Skin of body (tissue), 1 donor: ENCODE measurements at regions not wholly inside any gene's neighbourhood (a gene's known extent, or its start where the extent isn't known, plus 50 kb on each side); places are given as distances from the start of the nearest gene placed in this dataset.
"Not testable (repeated sequence)": the region's sequence is repeated elsewhere in the genome, so short reads cannot be mapped to it uniquely, and the experiment has no call there.

Experiments used
- DNase-seq: peaks from one replicate; lab custom pipeline; 2025; lab: John Stamatoyannopoulos, UW

DNA sequence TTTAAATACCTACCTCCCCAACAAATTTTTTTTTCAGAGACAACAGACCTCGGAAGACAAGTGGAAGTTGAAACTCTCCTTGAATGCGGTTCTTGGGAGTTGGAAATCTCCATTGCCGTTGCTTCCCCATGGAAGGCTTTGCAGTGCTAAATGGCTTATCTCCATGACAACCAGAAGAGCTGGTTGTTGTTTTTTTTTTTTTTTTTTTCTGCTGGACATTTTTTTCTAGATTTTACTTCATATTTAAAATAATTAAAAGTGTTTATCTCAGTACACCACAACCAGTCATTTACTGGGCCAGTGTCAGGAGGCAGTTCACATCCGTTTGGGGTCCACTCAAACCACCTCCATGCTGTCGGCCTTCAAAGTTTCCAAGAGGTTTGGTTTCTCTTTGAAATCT, 348.5 kb upstream of the PRKCQ start:
- no peak for DNase-seq

GRCh38 chr10:6926971-6927370, 346.9 kb upstream of the PRKCQ start:
- DNase-seq: no peak

DNA sequence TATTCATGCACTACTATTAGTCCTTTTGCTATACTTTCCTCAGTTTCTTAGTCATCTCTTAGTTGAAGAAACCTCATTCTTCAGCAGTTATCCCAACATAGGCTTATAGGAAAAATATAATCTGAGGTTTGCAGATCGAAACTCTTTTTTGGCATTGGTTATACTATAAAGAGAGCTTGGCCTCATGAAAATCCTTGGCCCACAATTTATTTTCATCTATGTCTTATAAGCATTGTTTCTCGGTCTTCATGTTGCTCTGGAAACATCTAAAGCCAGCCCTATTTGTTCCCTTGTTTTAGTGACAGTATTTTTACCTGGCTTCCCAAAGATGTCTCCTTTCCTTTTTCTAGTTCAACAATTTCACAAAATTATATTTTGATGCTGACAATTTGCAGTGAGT, 345.1 kb upstream of the PRKCQ start:
- no peak for DNase-seq

DNA sequence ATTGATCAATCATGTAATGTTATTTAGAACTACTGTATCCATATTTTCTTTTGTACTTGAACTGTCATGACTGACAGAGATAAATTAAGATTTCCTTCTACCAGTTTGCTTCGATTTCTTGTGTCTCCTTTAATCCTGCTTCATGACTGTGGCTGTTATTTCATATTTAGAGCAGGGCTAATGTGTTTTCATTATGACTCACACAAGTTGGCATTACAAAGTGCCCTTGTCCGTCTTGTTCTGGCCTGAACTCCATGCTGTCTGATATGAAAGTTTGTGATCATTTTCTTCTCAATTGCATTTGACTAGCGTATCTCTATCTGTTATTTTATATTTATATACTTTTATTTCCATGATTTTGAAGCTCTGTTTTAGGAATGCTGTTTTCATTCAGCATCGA, 344.1 kb upstream of the PRKCQ start:
- DNase-seq: no peak

DNA sequence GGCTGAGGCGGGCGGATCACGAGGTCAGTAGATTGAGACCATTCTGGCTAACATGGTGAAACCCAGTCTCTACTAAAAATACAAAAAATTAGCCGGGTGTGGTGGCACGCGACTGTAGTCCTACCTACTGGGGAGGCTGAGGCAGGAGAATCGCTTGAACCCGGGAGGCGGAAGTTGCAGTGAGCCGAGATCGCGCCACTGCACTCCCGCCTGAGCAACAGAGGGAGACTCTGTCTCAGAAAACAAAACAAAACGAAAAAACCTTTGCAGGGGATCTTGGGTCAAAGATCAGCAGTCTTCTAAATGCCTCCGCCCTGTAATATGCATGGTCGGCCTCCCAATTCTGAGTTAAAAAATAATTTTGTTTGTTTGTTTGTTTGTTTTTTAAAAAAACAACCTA, 340.9 kb upstream of the PRKCQ start:
- not testable (repeated sequence) for DNase-seq

DNA sequence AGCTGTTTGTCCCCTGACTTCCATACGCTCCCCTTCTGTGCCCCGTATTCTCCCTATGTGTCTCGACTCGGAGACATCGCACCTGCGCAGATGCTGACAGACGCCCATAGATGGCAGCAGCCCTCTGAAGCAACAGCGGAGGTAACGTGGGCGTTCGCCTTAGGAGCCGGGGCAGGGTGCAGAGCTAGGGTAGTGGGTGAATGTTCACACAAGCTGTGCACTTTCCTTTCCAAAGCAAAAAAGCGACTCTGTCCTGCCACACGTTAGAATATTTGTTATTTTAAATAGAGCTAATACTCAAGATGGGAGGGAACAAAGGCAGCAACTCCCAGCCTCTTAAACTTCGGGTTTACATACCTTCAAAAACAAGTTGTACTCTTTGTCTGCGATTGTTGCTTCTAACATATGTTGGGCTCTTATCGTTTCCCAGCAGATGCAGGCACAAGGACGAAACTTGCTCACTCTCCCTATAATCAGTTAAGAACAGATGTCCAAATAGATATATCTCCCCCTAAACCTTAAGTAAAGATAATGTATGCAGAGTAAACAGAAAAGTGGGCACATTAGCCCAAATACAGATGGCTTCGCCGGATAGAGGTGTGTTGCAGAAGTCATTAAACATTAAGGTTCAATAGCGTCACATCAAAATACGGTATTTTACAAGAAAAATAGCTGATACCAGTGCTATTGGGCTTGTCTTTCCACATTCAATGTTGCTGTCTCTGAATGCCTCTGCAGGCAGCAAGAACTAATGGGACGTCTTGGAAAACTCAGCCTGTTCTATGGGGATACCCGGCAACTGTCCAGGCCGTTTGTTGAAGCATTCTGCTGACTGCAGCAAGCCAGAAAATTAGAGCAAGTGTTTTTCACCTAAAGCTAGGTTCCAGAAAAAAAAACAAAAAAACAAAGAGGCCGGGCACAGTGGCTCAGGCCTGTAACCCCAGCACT, 340.3 kb upstream of the PRKCQ start:
- DNase-seq: no peak

DNA sequence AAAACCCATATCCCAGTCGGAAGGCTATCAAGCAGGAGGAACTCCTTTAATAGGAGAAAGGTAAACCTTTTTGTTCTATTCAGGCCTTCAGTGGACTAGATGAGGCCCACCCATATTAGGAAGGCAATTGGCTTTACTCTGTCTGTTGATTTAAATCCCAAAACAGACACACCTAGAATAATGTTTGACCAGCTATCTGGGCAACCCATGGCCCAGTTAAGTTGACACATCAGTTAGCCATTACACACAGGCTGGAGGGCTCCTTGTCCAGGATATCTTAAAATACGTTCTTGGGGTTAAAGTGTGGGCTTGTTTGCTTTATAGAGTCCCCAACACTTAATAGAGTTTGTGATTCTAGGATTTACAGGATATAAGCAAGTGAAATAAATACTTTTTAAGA, 339.0 kb upstream of the PRKCQ start:
- DNase-seq: no peak

- DNase-seq: no peak
Observed at GRCh38 chr10:6918305-6918704, 338.2 kb upstream of the PRKCQ start.

GRCh38 chr10:6917125-6917524, 337.0 kb upstream of the PRKCQ start:
- no peak for DNase-seq

DNA sequence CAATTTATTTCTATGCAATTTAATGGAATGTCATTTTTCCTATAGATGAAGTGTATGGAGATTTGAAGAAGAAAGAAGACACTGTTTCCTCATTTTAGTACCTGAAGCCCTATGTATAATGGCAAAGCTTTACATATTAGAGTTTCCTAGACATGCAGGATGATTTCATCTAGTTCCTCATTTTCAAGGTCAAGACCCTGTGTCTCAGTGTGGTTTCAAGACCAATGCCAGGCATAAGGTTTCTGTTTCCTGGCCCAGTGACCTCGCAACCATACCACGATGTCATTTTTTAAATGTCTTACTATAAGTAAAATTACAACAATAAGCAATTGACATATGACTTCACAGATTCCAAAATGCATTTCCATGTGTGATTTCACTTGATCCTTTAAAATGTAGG, 336.5 kb upstream of the PRKCQ start:
- no peak for DNase-seq

DNA sequence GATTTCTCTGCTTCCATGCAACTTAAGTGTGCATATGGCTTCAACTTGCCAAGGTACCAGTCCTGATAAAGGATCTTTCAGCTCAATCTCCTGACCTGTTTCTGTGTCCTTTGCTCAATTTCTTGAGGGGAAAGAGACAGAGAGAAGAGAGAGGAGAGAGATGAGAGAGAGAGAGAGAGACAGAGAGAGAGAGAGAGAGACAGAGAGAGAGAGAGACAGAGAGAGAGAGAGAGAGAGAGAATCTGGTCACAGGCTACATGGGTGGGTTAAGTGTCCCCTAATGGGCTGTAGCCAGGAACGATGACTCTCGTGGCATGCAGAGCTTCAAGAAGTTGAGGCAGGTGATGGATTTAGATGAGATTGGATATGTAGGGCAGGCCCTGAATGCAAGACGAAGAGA, 335.2 kb upstream of the PRKCQ start:
- DNase-seq: no peak

DNA sequence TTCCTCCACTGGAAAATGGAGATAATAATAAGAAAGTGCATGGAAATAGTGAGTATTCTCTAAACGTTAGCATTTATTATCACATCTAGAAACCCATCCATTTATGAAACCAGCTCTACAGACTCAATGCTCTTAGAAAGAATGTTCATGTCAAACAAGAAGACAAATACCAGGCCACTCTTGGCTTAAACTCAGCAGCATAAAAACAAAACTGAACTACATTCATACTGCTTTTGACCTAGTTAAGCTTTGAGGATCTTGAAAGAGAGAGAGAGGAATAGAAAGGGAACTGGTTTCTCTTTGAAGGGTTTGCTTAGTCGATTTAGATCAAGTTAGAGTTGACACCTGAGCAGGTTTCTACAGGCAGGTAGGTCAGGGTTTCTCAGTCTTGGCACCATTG, 332.9 kb upstream of the PRKCQ start:
- no peak for DNase-seq

DNA sequence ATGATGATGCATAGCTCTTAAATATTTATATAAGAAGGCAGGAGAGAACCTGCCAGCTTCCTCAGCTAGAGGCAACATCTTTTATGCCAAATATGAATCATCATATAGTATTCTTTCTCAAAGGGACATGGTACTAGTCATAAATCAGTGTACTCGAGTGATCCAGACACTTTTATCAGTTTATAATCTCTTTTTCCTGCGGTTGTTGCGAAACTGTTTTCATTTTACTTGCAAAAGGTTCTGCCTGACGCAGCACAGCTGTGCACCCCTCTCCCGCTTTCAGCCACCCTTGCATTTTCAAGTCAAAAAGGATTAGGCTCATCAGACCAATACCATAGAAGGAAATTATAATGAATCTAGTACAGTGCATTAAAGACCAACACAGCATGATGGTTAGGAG, 332.3 kb upstream of the PRKCQ start:
- no peak for DNase-seq

GRCh38 chr10:6912021-6912420, 331.9 kb upstream of the PRKCQ start:
- no peak for DNase-seq

DNA sequence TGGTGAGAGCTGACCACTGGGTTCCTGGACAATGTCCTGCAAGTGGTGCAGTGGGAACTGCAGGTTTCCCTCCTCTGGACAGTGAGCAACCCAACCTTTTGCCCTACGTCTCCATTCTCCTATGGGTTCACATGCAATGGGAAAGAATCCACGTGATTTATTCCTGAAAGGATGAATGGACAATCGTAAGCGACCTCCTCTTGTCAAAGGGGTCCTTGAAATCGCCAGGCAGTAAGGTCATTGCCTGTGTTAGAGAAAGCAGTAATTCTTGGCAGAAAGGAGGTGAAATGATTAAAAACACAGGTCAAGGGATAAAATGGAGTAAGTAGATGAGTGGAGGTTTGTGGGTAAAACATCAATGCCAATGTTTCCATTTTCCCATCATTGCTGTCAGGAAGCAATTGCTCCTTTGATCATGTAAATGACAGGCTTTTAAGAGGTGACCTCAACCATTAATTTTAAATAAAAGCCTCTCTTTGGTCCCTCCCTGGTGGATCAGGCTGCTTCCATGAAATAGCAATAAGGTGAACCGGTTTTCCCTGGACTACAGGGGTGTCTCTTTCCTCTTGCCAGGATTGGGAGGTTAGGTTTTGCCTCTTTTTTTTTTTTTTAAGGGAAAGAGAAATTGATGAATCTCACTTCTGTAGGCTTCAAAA, 330.0 kb upstream of the PRKCQ start:
- DNase-seq: no peak

GRCh38 chr10:6907877-6908530, 327.9 kb upstream of the PRKCQ start:
- DNase-seq: no peak

DNA sequence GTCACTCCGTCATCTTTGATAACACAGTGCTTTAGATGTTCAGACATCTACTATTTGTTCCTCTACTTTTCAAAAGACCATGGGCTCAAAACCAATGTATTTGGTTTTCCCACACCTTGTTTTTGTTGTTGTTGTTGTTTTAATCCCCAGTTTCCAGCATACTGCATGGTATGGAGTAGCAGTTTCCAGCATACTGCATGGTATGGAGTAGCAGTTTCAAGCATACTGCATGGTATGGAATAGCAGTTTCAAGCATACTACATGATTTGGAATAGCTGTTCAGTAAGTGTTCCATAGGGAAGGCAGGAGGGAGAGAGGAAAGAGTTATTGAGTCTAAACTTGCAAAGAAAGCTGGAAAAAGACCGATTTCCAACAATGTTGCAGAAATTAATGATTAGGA, 314.3 kb upstream of the PRKCQ start:
- no peak for DNase-seq

GRCh38 chr10:6892864-6893263, 312.8 kb upstream of the PRKCQ start:
- DNase-seq: no peak

- no peak for DNase-seq
Observed at GRCh38 chr10:6891924-6892323, 311.8 kb upstream of the PRKCQ start.

DNA sequence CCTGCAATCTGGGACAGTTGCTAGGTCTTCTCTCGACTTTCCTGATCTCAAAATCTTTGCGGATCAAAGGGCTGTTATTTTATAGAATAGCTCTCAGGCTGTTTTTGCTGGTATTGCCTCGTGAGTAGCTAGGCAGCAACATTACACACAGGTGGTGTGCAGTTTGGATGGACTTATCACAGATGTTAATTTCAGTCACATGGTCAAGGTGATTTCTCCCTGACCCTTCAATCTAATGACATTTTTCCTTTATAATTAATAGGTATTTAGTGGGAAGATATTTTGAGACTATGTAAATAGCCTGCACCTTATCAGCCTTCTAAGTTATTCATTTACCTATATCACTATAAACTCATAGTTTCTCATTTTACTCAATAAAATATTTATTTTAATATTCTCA, 309.6 kb upstream of the PRKCQ start:
- no peak for DNase-seq

- DNase-seq: no peak
Observed at GRCh38 chr10:6888434-6888833, 308.4 kb upstream of the PRKCQ start.

DNA sequence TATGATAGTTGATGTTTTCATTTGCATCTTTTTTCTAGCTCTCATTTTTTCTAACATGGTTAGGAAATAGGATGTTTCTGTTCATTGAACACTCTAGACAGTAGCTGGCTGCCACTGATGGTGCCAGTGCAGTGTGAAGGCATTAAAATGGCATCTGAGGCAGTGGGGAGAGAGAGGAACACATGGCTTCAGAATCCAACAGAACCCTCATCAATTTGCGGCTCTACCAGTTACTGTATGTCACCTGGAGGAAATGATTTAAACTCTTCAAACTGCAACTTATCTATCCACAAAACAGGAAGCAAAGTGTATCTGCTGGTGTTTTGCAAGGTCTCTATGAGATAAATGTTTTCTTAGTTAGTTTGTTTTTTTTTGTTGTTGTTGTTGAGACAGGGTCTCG, 305.2 kb upstream of the PRKCQ start:
- DNase-seq: no peak

GRCh38 chr10:6881987-6882386, 301.9 kb upstream of the PRKCQ start:
- DNase-seq: peak; percentile 60
